ENCODE measurements at regions not wholly inside any gene's neighbourhood (a gene's known extent, or its start where the extent isn't known, plus 50 kb on each side); places are given as distances from the start of the nearest gene placed in this dataset.

GRCh38 chr17:71398800-71399219 is 722.0 kb upstream of the SOX9 start:
- peak; percentile 26 for DNase-seq (ENCODE audit: low spot score)

DNA sequence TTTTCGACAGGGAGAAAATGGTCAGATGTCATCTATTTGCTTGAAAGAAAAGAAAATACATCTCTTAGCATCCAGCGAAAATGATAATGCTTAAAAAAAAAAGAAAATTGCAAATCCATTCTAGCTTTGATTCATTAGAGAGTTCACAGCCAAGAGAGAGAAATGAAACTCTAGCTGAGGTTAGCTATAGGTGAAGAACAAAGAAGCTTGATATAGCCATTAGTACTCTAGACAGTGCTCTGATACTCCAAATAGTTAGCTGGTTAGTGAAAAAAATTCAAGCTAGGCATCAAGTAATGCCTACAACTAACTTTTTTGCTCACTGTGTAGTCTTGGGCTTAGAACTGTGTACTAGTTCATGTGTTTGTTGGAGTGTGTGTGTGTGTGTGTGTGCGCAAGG is 721.6 kb upstream of the SOX9 start:
- DNase-seq (ENCODE audit: low spot score) = no peak

- no peak for DNase-seq (ENCODE audit: low spot score)
Measured at GRCh38 chr17:71399649-71400048, 721.2 kb upstream of the SOX9 start.

DNA sequence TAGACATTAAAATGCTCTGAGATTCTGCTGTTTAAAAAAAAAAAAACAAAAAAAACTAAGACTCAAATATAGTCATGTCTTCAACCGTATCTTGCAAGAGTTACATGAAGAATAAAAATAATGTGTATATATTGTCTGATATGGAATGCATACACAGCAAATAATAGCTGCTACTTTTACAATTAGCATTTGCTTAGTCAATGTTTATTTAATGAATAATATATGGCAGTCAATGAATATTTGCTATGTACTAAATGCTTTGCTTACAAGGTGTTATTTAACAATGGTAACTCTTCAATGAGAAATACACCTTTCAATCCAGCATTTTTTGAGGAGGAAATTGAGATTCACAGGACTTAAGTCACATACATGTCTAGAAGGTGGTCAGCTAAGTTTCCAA is 718.8 kb upstream of the SOX9 start:
- DNase-seq (ENCODE audit: low spot score) = no peak

GRCh38 chr17:71402661-71403141 is 718.1 kb upstream of the SOX9 start:
- DNase-seq (ENCODE audit: low spot score) = no peak

DNA sequence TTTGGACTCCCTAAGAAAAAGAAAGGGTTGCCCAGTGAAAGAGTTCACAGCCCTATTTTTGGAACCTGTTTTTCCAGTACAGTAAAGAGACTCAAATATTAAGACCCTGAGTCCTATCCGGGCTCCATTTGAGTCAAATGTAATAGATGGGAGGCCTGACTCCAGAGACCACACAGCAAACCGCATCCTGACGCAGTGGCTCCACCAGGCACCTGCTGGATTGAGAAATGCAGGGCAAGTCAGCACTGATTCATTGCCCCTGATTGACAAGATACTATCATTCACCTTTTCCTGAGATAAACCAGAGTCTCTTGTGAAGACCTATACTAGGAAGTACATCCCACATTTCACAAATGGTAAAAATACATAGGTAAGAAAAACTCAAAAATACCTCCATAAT is 715.7 kb upstream of the SOX9 start:
- no peak for DNase-seq (ENCODE audit: low spot score)

GRCh38 chr17:71407981-71408380 is 712.8 kb upstream of the SOX9 start:
- DNase-seq (ENCODE audit: low spot score) = no peak

DNA sequence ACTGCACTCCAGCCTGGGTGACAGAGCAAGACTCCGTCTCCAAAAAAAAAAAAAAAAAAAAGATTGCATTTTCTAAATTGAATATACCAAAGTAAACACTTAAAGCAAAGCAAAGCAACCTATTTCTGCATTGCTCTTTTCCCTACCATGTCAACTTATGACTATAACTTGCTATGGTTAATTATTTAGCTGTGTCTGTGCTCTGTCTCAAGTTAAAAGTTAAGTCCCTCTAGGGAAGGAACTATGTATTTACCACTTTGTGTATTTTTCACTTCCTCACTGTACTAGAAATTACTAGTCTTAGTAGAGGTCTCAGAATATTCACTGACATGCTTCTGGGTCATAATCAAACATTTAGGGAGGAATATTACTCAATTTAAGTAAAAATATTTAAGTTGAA is 711.7 kb upstream of the SOX9 start:
- no peak for DNase-seq (ENCODE audit: low spot score)

DNA sequence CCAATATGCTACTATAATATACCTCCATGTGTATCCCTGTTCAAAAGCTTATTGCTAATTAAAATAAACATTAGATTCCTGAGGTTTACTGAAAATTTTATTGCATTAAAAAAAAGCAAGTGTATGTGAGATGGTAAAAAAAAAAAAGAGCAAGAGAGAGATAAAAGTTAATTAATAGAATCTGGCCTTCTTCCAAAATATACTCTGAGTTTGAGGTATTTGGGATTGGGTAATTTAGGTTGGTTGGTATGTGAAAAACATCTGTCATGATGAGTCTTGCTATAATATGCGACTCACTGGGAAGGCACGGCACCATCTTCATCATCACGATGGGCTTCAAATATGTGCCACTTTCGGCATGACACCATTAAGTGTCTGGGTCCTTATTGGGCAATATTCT is 711.1 kb upstream of the SOX9 start:
- no peak for DNase-seq (ENCODE audit: low spot score)

- DNase-seq (ENCODE audit: low spot score) = no peak
Measured at GRCh38 chr17:71412803-71413202, 708.0 kb upstream of the SOX9 start.

GRCh38 chr17:71413935-71414334 is 706.9 kb upstream of the SOX9 start:
- no peak for DNase-seq (ENCODE audit: low spot score)

- no peak for DNase-seq (ENCODE audit: low spot score)
Measured at GRCh38 chr17:71417142-71417541, 703.7 kb upstream of the SOX9 start.

DNA sequence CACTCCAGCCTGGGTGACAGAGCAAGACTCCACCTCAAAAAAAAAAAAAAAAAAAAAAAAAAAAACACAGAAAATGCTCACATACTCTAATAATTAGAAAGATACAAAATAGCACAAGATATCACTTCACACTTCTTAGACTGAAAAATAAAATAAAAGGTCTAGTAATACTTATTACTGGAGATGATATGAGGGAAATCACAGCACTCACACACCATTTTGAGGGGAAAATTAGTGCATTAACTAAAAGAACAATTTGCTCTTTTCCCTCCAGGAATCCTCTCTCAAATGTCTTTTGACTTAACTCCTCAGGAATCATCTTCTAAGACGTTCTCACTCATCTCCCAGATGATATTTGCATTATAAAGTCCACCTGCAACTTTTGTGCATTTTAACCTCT is 697.9 kb upstream of the SOX9 start:
- DNase-seq (ENCODE audit: low spot score) = no peak

- DNase-seq (ENCODE audit: low spot score) = no peak
Measured at GRCh38 chr17:71423871-71424546, 696.8 kb upstream of the SOX9 start.

- no peak for DNase-seq (ENCODE audit: low spot score)
Measured at GRCh38 chr17:71427801-71428200, 693.0 kb upstream of the SOX9 start.

DNA sequence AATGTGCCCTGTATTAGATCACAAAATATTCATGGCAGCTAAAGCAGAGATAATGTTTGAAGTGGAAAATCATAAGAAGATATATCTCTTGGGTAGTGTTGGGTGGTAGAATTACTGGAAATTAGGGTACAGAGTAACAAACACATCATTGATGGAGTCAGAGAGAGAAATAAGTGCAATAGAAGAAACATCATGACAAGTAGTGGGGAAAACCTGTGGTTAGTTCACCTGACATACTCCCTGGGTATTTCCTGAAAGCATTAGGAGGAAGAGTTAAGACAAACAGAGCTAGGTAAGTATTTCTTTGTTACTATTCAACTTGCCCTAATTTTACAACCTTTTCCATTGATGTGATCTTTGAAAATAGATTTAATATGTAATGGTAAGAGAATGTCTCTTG is 691.9 kb upstream of the SOX9 start:
- DNase-seq (ENCODE audit: low spot score) = no peak

GRCh38 chr17:71430281-71430680 is 690.5 kb upstream of the SOX9 start:
- DNase-seq (ENCODE audit: low spot score) = no peak

DNA sequence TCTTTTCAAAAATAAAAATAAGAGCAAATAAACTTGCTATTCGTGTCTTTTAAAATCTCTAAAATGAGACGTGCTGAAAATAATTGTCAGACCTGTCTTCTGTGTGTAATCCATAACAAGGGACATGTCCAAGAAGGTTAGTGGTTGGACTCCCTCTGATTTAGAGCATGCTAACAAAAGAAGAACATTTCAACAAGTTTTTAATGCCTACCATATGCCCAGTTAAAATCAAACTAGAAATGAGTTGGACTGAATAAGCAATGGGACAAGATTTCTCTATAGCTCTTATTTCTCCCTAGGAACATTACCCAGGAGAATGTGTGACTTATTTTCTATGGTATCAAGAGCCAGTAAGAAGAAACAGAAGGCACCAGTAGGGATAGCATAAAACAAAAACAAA is 689.7 kb upstream of the SOX9 start:
- no peak for DNase-seq (ENCODE audit: low spot score)

GRCh38 chr17:71432378-71433315 is 688.2 kb upstream of the SOX9 start:
- no peak for DNase-seq (ENCODE audit: low spot score)

GRCh38 chr17:71434716-71435115 is 686.1 kb upstream of the SOX9 start:
- DNase-seq (ENCODE audit: low spot score) = no peak

DNA sequence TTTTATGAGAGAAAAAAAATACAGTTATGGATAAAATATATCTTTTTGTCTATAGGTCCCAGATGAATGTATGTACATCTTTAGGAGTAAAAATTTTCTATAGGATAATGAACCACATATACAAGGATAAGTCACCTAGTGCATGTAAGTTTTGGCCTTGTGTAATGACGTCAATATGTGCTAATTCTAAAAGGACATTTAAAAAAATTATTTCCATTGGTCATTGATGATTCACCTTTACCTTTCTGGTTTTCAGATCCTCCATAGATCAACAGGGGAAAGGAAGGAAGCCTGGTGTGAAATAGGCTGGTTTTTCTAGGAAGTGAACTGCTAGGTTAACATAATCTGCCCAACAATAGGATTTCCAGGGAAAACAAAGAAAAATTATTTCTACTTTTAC is 684.3 kb upstream of the SOX9 start:
- DNase-seq (ENCODE audit: low spot score) = no peak

GRCh38 chr17:71437166-71437565 is 683.7 kb upstream of the SOX9 start:
- DNase-seq (ENCODE audit: low spot score) = no peak

GRCh38 chr17:71438631-71439146 is 682.1 kb upstream of the SOX9 start:
- no peak for DNase-seq (ENCODE audit: low spot score)
